Hematopoietic multipotent progenitor cell treated with erythropoietin and hydrocortisone succinate and interleukin-3 and kit ligand, for 8 days (in vitro differentiated cells): ENCODE measurements at regions not wholly inside any gene's neighbourhood (a gene's known extent, or its start where the extent isn't known, plus 50 kb on each side); places are given as distances from the start of the nearest gene placed in this dataset.
"Not testable (repeated sequence)": the region's sequence is repeated elsewhere in the genome, so short reads cannot be mapped to it uniquely, and the experiment has no call there.

Source experiments
- DNase-seq: peaks from one replicate; pipeline ENCODE4 v3.0.0-alpha.2; 2015

- no peak for DNase-seq
Measured at GRCh38 chr5:125052584-125052983, 306.1 kb upstream of the ZNF608 start.

DNA sequence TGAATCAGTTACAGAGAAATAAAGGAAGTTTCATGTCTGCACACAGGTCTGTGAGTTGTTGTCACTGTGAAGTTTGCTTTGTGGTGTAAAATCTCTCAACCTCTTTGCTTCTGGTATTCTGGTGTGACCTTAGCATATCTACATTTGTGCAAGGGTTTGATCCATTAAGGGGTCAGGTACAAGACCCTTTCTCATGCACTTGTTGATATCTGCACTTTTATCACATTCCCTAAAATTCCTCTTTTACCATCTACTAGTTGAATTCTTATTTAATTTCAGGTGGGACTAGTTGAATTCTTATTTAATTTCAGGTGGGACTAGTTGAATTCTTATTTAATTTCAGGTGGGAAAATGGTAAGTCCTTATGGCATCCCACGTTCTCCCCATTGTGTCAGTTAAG, 306.7 kb upstream of the ZNF608 start:
- DNase-seq = no peak

DNA sequence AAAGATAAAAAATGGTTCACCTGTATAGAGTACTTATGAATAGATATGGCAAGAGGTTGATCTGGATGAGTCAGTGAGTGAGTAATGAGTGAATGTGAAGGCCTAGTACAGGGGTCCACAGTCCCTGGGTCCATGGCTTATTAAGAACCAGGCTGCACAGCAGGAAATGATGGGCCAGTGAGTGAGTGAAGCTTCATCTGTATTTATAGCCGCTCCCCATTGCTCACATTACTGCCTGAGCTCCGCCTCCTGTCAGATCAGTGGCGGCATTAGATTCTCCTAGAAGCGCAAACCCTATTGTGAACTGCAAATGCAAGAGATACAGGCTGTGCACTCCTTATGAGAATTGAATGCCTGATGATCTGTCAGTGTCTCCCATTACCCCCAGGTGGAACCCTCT, 307.7 kb upstream of the ZNF608 start:
- no peak for DNase-seq

DNA sequence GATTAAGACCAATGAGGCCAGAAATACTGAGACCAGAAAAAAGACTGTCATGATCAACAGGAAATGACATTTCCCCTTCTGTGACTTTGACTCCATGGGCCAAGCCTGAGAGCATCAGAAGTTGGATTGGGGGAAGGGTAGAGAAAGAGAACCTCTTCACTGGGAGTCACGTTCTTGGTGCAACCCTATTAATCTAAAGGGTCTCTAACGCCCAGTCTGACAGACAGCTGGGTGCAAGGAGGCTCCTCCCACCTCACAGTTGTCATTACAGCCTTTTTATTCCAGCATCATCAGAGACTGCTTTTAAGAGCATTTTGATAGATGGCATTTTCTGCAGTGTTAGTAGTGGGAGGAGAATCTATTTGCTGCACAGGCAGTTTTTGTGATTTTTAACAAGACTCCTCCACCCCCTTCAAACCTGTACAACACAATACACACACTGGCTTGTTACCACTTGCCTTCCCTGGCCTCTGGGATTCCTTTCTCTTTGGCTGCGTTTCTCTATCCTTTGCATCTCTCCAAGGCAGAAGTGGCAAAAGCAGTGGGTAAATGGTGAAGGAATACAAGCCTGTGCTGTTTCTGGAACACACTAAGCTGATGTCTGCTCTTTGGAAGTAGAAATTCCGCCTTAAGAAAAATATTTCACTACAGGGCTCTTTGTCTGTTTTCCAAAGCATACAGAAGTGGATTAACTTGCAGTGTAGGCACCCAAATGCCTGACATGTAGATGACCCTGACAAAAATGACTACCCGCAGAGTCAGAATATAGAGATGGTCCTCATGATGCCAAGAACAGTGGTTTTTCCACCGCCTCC, 310.4 kb upstream of the ZNF608 start:
- no peak for DNase-seq

DNA sequence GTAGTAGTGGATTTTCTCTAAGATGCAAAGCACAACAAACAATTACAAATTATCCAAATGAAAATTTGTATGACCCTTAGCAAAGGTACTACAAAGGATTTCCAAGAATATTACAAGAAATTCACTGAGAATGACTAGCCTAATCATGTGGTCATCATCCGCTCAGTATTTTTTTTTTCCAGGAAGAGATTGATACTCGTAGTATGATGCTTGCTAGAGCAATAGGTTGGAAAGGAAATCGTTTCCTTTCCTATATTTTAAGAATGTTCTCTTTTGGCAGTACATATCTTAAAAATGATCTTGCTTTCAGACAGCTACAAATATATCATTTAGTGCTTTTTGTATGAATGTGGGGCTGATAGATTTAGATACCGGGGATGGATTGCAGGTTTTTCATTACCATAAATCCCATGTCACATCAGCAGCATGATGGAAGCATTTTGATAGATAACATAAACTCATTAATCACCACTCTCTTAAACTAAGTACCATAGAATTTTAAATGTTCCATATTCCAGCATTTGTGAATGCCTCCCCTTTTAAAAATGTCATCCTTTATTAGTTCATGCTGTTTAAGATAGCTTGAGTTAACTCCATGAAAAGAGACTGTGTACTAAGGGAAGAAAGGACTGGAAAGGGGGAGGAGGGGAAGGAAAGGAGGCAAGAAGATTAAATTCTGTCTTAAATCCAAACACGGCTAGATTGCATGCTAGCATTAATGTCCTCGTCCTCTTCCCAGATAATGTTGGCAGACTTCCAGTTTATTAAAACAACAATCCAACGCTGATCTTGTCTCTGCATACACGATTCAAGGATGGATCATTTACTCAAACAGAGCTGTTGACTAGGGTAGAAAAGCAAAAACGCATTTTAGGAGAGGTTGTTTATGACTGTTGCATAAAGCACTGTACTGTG, 311.7 kb upstream of the ZNF608 start:
- DNase-seq = no peak

- no peak for DNase-seq
Measured at GRCh38 chr5:125059255-125060002, 313.0 kb upstream of the ZNF608 start.

DNA sequence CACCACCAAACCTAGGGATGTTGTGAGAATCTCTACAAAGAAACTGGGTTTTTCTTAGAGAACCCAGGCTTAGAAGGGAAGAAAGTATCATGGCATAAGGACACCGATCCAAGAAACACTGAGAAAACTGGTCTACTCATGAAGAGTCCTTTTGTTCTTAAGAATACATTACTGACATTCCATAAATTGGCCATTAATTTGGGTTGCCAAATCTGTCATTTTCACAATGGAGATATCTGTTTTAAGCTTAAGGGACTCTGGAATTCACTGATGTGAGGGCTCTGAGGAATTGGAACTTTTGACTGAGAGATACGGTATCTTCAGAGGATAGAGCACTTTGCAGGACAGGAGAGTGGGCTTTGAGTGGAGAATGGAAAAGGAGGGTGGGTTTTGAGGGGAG, 315.3 kb upstream of the ZNF608 start:
- DNase-seq = no peak

- DNase-seq = no peak
Measured at GRCh38 chr5:125064621-125065438, 318.4 kb upstream of the ZNF608 start.

GRCh38 chr5:125065741-125066140, 319.3 kb upstream of the ZNF608 start:
- no peak for DNase-seq

DNA sequence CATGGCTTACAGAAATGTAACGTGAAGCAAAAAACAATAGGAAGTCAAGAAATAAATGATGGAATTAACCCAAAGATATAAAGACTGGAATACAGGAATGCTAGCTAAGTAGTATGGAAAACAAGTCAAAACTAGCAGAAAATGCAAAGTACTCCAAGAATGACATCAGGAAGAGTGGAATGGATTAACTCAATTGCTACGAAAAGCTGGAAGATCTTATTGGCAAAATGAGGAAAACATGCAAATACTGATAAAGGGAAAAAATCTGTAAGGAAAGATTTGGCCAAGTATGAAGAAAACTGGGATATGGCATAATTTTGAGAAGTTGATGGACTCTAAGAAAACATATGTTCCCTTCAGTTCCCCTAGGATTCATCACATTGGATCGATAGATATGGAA, 324.5 kb upstream of the ZNF608 start:
- DNase-seq = no peak

GRCh38 chr5:125073090-125073489, 326.7 kb upstream of the ZNF608 start:
- no peak for DNase-seq

- no peak for DNase-seq
Measured at GRCh38 chr5:125075567-125075966, 329.1 kb upstream of the ZNF608 start.

DNA sequence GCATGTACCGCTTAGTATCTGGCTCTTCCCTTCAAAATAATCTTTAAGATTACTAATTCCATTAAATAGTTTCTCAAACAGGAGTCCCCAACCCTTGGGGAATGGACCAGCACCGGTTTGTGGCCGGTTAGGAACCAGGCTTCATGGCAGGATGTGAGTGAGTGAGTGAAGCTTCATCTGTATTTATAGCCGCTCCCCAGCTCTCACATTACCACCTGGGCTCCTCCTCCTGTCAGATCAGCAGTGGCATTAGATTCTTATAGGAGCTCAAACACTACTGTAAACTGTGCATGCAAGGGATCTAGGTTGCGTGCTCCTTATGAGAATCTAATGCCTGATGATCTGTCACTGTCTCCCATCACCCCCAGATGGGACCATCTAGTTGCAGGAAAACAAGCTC, 332.6 kb upstream of the ZNF608 start:
- DNase-seq = not testable (repeated sequence)

DNA sequence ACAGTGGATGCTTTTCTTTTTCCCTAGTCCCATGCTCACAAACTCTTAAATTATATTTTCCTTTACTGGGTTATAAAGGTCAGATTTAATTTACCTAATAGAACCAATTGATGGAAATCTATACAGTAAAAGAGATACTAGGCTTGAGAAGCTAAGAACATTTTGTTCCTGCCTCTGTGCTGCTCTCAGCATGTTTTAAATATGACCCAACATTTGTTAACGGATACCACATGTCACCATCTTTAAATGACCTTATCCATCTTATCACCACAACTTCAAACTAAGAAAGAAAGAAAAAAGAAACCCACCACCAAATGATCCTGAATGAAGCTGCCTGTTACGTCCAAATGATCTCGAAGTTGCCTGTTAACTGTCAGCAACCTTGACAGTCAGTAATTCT, 334.7 kb upstream of the ZNF608 start:
- no peak for DNase-seq

DNA sequence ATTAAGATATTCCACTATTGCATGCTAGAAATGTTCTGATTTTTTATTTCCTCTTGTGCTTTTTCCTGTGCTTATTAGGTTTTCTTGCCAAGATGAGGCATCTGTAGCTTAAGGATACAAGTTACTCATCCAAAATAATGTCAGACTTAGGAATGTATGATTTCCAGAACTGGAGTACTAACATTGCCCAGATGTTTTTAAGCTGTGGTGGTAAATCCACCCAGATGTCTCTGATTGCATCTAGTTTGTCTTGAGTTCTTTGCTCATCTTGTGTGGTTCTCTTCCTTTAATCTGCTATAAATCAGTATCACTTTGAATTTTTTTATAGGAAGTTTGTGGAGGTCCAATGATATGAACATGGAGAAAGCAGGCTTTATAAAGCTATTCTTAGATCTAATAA, 337.5 kb upstream of the ZNF608 start:
- no peak for DNase-seq

DNA sequence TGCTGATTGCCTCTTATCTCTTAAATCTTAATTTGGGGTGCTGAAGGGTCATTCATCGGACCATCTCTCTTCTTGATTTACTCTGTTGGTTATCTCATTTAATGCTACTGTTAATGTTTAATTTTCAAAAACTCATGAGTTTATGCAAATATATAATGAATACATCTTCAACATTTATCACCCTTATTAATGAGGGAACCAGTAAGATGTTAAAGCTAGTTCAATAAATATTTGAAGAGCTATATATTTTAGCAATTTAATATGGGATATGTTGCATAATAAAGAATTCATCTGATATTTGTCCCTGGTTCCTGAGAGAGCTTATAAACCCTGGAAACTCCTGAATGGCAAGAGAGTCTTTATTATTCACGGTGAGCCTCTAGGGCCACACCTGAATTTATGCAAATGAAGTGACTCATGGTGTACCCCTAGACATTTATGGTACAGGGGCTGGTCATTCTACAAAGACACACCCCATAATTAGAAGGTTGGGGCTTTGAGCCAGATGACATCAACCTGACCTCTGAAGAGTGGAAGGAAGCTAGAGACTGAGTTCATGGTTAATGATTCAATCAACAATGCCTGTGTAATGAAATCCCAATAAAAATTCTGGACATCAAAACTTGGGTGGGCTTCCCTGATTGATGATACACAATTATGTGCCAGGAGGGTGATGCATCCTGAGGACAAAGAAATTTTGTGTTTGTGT, 339.5 kb upstream of the ZNF608 start:
- no peak for DNase-seq

GRCh38 chr5:125088522-125089105, 342.2 kb upstream of the ZNF608 start:
- no peak for DNase-seq

DNA sequence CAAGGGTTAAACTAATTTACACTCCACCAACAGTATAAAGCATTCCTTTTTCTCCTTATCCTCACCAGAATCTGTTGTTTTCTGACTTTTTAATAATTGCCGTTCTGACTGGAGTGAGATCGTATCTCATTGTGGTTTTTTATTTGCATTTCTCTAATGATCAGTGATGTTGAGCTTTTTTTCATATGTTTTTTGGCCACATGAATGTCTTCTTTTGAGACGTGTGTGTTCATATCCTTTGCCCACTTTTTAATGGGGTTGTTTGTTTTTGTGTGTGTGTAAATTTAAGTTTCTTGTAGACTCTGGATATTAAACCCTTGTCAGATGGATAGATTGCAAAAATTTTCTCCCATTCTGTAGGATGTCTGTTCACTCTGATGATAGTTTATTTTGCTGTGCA, 345.7 kb upstream of the ZNF608 start:
- DNase-seq = not testable (repeated sequence)

GRCh38 chr5:125093776-125094175, 347.3 kb upstream of the ZNF608 start:
- DNase-seq = no peak

DNA sequence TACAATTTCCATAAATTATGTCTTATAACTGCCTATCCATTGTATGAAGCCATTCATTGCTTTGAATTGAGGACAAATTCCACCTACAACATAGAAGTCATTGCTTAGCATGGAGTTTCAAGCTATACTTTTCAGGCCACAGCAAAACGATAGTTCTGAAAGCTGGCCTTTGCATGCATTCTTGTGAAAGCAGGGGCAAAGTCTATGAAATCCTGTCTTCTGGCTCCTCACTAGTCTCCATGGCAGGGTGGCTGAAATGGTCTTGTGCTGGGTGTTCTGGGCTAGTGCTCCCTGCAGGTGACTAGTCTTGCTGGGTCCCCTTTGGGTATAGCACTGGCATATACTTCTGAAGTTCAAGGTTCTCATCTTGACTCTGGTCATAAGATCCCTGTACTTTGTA, 353.9 kb upstream of the ZNF608 start:
- no peak for DNase-seq

- DNase-seq = no peak
Measured at GRCh38 chr5:125100951-125101350, 354.5 kb upstream of the ZNF608 start.
